ENCODE measurements at regions not wholly inside any gene's neighbourhood (a gene's known extent, or its start where the extent isn't known, plus 50 kb on each side); places are given as distances from the start of the nearest gene placed in this dataset.

GRCh38 chr4:122542411-122543236 lies 78.2 kb downstream of the IL21 start:
- H3K9me3 ChIP-seq (ENCODE audit: severe bottlenecking), result peaks cover 3% of the 10 kb centered on the region
- H3K4me3 ChIP-seq (ENCODE audit: low read depth, low read length), result no peak overlapping the region
- no peaks in the 10 kb centered on the region for H3K36me3 ChIP-seq
- H3K27ac ChIP-seq, result no peak overlapping the region
- H3K27me3 ChIP-seq (ENCODE audit: insufficient read depth, low read depth, severe bottlenecking), result no peaks in the 10 kb centered on the region
- TF ChIP-seq, protein P1, sequence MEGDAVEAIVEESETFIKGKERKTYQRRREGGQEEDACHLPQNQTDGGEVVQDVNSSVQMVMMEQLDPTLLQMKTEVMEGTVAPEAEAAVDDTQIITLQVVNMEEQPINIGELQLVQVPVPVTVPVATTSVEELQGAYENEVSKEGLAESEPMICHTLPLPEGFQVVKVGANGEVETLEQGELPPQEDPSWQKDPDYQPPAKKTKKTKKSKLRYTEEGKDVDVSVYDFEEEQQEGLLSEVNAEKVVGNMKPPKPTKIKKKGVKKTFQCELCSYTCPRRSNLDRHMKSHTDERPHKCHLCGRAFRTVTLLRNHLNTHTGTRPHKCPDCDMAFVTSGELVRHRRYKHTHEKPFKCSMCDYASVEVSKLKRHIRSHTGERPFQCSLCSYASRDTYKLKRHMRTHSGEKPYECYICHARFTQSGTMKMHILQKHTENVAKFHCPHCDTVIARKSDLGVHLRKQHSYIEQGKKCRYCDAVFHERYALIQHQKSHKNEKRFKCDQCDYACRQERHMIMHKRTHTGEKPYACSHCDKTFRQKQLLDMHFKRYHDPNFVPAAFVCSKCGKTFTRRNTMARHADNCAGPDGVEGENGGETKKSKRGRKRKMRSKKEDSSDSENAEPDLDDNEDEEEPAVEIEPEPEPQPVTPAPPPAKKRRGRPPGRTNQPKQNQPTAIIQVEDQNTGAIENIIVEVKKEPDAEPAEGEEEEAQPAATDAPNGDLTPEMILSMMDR (IDR thresholded peaks at IDR 0.05; ENCODE audit: low read depth, low read length), result no peak
- no peak for DNase-seq

DNA sequence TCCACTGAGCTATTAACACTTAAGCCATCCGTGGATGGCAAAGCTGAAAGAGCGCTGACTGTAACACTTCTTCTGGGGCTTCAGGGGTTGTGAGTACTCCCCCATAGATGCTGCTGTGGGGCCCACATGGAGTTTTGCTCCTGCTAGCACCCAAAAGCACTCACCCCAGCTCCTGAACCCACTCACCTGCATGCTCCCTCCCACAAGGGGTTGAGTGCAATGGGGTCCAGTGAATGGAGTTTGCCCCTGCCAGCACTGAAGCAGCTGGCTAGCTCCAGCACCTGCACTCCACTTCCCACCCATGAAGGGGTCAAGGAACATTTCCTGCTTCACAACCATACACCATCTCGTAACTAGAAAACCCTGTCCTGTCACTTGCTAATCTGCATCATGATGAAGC lies 78.9 kb downstream of the IL21 start:
- H3K4me3 ChIP-seq (ENCODE audit: low read depth, low read length), result no peak overlapping the region
- no peak overlapping the region for H3K27ac ChIP-seq
- H3K36me3 ChIP-seq, result no peaks in the 10 kb centered on the region
- no peaks in the 10 kb centered on the region for H3K27me3 ChIP-seq (ENCODE audit: insufficient read depth, low read depth, severe bottlenecking)
- TF ChIP-seq, protein P1 (IDR thresholded peaks at IDR 0.05; ENCODE audit: low read depth, low read length), result no peak
- no peak for DNase-seq
- peaks cover 3% of the 10 kb centered on the region for H3K9me3 ChIP-seq (ENCODE audit: severe bottlenecking)

GRCh38 chr4:122540838-122541237 lies 80.0 kb downstream of the IL21 start:
- H3K27ac ChIP-seq, result no peak overlapping the region
- H3K9me3 ChIP-seq (ENCODE audit: severe bottlenecking), result peaks cover 3% of the 10 kb centered on the region
- H3K36me3 ChIP-seq, result no peaks in the 10 kb centered on the region
- H3K4me3 ChIP-seq (ENCODE audit: low read depth, low read length), result no peak overlapping the region
- H3K27me3 ChIP-seq (ENCODE audit: insufficient read depth, low read depth, severe bottlenecking), result no peaks in the 10 kb centered on the region
- DNase-seq, result no peak
- TF ChIP-seq, protein P1 (IDR thresholded peaks at IDR 0.05; ENCODE audit: low read depth, low read length), result no peak

DNA sequence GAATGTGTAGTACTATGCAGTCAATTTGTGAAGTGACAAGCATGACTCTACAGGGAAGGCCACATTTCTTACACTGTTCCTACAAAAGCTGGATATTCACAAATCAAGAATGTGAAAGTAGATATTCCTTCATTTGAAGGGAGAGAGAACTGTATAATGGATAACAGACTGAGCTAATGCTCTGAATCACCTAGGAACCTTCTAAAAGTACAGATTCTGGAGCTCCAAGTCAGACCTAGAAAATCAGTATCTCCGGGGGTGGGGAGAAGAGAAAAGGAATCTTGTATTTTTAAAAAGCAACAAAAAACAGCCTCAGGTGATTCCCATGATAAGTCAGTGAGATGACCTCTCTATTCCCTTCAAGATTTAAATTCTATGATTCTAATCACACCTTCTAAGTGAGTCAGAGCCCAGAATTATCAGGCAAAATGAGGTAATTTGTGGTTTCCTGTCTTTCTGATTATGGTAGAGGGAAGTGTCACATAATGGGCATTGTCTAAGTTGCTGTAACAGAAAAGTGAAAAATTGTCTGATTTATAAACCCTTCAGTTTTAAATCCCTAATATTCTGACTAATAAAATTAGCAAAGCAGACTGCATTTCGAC lies 80.9 kb downstream of the IL21 start:
- H3K9me3 ChIP-seq (ENCODE audit: severe bottlenecking), result peaks cover 3% of the 10 kb centered on the region
- TF ChIP-seq, protein P1 (IDR thresholded peaks at IDR 0.05; ENCODE audit: low read depth, low read length), result no peak
- no peak overlapping the region for H3K27ac ChIP-seq
- no peak for DNase-seq
- no peaks in the 10 kb centered on the region for H3K27me3 ChIP-seq (ENCODE audit: insufficient read depth, low read depth, severe bottlenecking)
- H3K4me3 ChIP-seq (ENCODE audit: low read depth, low read length), result no peak overlapping the region
- no peaks in the 10 kb centered on the region for H3K36me3 ChIP-seq

GRCh38 chr4:122537388-122538135 lies 81.0 kb upstream of the IL2 start:
- H3K27me3 ChIP-seq (ENCODE audit: insufficient read depth, low read depth, severe bottlenecking), result no peaks in the 10 kb centered on the region
- H3K36me3 ChIP-seq, result no peaks in the 10 kb centered on the region
- no peak for DNase-seq
- H3K4me3 ChIP-seq (ENCODE audit: low read depth, low read length), result no peak overlapping the region
- peaks cover 3% of the 10 kb centered on the region for H3K9me3 ChIP-seq (ENCODE audit: severe bottlenecking)
- TF ChIP-seq, protein P1 (IDR thresholded peaks at IDR 0.05; ENCODE audit: low read depth, low read length), result no peak
- no peak overlapping the region for H3K27ac ChIP-seq

Data from WERI-Rb-1 (cell line).